ENCODE measurements at regions not wholly inside any gene's neighbourhood (a gene's known extent, or its start where the extent isn't known, plus 50 kb on each side); places are given as distances from the start of the nearest gene placed in this dataset.
A peak's percentile ranks its signal among the peaks of the same experiment; 100 is the strongest.

DNA sequence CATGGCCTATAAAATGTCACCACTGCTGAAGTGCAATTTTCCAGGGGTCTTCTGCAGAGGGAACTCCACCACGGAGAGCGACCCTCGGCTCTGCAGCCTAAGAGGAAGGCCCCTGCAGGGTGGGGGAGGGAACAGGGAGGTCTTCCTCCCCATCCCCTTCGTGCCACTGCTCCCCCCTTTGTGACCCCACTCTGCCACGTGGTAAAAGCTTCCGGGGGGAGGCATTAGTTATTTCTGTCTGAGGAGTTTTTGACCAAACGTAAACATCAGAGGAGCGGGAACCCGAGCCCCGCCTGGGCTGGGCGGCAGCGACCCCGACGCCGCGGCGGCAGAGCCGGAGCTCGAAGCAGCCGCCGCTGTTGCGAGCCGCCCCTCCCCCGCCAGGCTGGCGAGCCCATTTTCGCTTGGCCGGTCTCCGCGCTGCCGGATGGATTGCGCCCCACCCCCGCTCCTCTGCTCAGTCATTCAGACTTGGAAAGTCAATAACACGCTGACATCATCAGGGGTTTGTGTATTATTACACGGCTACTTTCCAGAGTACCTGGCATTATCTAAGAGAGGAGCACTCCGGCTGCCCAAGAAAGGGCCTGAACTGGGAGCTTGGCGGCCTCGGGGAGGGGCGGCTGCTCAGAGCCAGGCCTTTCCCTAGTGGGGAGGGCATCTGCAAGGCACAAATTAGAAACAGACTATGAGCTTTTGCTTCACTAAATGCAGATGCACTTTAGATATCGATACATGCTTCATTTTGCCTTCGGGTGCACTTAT lies 162.5 kb upstream of the TBL1XR1 start (continued):
- TF ChIP-seq, protein P1, sequence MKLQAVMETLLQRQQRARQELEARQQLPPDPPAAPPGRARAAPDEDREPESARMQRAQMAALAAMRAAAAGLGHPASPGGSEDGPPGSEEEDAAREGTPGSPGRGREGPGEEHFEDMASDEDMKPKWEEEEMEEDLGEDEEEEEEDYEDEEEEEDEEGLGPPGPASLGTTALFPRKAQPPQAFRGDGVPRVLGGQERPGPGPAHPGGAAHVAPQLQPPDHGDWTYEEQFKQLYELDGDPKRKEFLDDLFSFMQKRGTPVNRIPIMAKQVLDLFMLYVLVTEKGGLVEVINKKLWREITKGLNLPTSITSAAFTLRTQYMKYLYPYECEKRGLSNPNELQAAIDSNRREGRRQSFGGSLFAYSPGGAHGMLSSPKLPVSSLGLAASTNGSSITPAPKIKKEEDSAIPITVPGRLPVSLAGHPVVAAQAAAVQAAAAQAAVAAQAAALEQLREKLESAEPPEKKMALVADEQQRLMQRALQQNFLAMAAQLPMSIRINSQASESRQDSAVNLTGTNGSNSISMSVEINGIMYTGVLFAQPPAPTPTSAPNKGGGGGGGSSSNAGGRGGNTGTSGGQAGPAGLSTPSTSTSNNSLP (IDR thresholded peaks at IDR 0.05; ENCODE audit: low read depth, low read length): peak; percentile 95
- TF ChIP-seq, protein P2, sequence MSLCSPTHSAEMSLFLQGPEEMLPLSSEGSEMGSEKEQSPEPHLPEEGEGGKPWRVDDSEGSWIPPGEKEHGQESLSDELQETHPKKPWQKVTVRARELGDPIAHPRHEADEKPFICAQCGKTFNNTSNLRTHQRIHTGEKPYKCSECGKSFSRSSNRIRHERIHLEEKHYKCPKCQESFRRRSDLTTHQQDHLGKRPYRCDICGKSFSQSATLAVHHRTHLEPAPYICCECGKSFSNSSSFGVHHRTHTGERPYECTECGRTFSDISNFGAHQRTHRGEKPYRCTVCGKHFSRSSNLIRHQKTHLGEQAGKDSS (CRISPR knock-in tag; IDR thresholded peaks at IDR 0.05; ENCODE audit: borderline replicate concordance, low read depth): peak; percentile 71; the same call in 1 of the 2 replicates
- TF ChIP-seq ZNF546 (CRISPR knock-in tag; conservative IDR thresholded peaks at IDR 0.05) (peak; percentile 73; the same call in 1 of the 2 replicates), TAF1 (CRISPR knock-in tag; IDR thresholded peaks at IDR 0.05) (peak; percentile 66; the same call in 1 of the 2 replicates), CENPX (CRISPR knock-in tag; IDR thresholded peaks at IDR 0.05) (no peak), GATA4 (IDR thresholded peaks at IDR 0.05; ENCODE audit: borderline replicate concordance, low read depth) (peak; percentile 70; the same call in 1 of the 2 replicates), ZFY (CRISPR knock-in tag; IDR thresholded peaks at IDR 0.05) (peak; percentile 30; the same call in 1 of the 2 replicates), ZNF446 (CRISPR knock-in tag; IDR thresholded peaks at IDR 0.05) (peak; percentile 60; the same call in 1 of the 2 replicates), SIX1 (CRISPR knock-in tag; IDR thresholded peaks at IDR 0.05; ENCODE audit: borderline replicate concordance) (peak; percentile 88), ZNF670 (CRISPR knock-in tag; IDR thresholded peaks at IDR 0.05; ENCODE audit: borderline replicate concordance) (peak; percentile 98), CC2D1A (CRISPR knock-in tag; IDR thresholded peaks at IDR 0.05) (0 out of 2 replicates have a peak, but pooled peaks have one; percentile 67), SMAD9 (CRISPR knock-in tag; IDR thresholded peaks at IDR 0.05) (no peak), ZNF274 (CRISPR knock-in tag; IDR thresholded peaks at IDR 0.05) (0 out of 2 replicates have a peak, but pooled peaks have one; percentile 27)
- TF ChIP-seq, protein P3, sequence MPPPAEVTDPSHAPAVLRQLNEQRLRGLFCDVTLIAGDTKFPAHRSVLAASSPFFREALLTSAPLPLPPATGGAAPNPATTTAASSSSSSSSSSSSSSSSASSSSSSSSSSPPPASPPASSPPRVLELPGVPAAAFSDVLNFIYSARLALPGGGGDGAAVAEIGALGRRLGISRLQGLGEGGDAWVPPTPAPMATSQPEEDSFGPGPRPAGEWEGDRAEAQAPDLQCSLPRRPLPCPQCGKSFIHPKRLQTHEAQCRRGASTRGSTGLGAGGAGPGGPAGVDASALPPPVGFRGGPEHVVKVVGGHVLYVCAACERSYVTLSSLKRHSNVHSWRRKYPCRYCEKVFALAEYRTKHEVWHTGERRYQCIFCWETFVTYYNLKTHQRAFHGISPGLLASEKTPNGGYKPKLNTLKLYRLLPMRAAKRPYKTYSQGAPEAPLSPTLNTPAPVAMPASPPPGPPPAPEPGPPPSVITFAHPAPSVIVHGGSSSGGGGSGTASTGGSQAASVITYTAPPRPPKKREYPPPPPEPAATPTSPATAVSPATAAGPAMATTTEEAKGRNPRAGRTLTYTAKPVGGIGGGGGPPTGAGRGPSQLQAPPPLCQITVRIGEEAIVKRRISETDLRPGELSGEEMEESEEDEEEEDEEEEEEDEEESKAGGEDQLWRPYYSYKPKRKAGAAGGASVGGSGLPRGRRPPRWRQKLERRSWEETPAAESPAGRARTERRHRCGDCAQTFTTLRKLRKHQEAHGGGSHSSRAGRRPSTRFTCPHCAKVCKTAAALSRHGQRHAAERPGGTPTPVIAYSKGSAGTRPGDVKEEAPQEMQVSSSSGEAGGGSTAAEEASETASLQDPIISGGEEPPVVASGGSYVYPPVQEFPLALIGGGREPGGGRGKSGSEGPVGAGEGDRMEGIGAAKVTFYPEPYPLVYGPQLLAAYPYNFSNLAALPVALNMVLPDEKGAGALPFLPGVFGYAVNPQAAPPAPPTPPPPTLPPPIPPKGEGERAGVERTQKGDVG (CRISPR knock-in tag; IDR thresholded peaks at IDR 0.05; ENCODE audit: borderline replicate concordance): no peak
- TF ChIP-seq, protein P4, sequence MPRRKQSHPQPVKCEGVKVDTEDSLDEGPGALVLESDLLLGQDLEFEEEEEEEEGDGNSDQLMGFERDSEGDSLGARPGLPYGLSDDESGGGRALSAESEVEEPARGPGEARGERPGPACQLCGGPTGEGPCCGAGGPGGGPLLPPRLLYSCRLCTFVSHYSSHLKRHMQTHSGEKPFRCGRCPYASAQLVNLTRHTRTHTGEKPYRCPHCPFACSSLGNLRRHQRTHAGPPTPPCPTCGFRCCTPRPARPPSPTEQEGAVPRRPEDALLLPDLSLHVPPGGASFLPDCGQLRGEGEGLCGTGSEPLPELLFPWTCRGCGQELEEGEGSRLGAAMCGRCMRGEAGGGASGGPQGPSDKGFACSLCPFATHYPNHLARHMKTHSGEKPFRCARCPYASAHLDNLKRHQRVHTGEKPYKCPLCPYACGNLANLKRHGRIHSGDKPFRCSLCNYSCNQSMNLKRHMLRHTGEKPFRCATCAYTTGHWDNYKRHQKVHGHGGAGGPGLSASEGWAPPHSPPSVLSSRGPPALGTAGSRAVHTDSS (CRISPR knock-in tag; conservative IDR thresholded peaks at IDR 0.05): no peak
- TF ChIP-seq, protein P5, sequence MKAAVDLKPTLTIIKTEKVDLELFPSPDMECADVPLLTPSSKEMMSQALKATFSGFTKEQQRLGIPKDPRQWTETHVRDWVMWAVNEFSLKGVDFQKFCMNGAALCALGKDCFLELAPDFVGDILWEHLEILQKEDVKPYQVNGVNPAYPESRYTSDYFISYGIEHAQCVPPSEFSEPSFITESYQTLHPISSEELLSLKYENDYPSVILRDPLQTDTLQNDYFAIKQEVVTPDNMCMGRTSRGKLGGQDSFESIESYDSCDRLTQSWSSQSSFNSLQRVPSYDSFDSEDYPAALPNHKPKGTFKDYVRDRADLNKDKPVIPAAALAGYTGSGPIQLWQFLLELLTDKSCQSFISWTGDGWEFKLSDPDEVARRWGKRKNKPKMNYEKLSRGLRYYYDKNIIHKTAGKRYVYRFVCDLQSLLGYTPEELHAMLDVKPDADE (CRISPR knock-in tag; IDR thresholded peaks at IDR 0.05): no peak
